H1 (cell line): ENCODE measurements at regions not wholly inside any gene's neighbourhood (a gene's known extent, or its start where the extent isn't known, plus 50 kb on each side); places are given as distances from the start of the nearest gene placed in this dataset.

Experiments
- CHD2 ChIP-seq: IDR thresholded peaks from 2 replicates; pipeline ENCODE4 v1.6.1; 2012; ENCODE audit warnings: low read length, improper control_type of control experiment
- EZH2 ChIP-seq: fragments of 200-600 bp; sonication (generic); IDR thresholded peaks from 2 replicates; pipeline ENCODE4 v1.7.1; 2012; ENCODE audit warnings: low read depth, mild to moderate bottlenecking, moderate library complexity, low read length, inconsistent platforms; ENCODE audit not compliant: severe bottlenecking
- JUN ChIP-seq: IDR thresholded peaks from 2 replicates; pipeline ENCODE4 v1.6.1; 2011; ENCODE audit warnings: low read depth, mild to moderate bottlenecking, improper control_type of control experiment, low read length
- SIN3A ChIP-seq, 2 experiments: IDR thresholded peaks in 1 of 2; conservative IDR thresholded peaks in 1 of 2; 2 replicates each; pipeline ENCODE4 v1.6.1; 2011 to 2012; ENCODE audit warnings: low read length in 2 of 2, improper control_type of control experiment in 1 of 2, low read depth in 1 of 2, mild to moderate bottlenecking in 1 of 2
- TAF1 ChIP-seq: IDR thresholded peaks from 2 replicates; pipeline ENCODE4 v1.6.1; 2011; ENCODE audit warnings: mild to moderate bottlenecking, low read depth, low read length

DNA sequence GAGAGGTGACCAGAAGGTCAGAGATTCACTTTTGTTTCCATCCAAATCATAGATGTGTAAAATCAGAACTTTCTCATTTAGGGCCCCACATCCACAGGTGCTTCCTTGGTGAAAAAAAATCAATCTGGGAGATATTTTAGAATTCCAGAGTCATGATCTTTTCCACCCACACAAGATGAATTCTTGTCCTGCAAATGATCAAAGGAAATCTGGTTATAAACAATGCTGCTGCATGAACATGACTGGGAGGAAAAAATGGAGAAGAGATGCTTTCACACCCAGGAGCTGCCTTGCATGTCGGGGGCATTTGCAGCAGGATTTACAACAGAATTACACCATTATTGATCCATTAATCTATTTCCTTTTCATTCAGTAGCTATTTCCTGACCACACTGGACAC is 106.5 kb upstream of the TMEM72 start (continued):
- no peak for TF ChIP-seq EZH2
- TF ChIP-seq SIN3A (conservative IDR thresholded peaks at IDR 0.05 in 1 of 2, IDR thresholded peaks at IDR 0.05 in 1 of 2; ENCODE audit: low read depth in 1 of 2, low read length in 2 of 2): no peak
- no peak for TF ChIP-seq JUN
- no peak for TF ChIP-seq CHD2
- no peak for TF ChIP-seq TAF1
